G401 (cell line): ENCODE measurements at regions not wholly inside any gene's neighbourhood (a gene's known extent, or its start where the extent isn't known, plus 50 kb on each side); places are given as distances from the start of the nearest gene placed in this dataset.

Experiments
- DNase-seq: peaks from one replicate; pipeline ENCODE4 v3.0.0-alpha.2; 2015; ENCODE audit warnings: low spot score
- in situ Hi-C: cut with HindIII; loops from 2 replicates; pipeline ENCODE4 v1.10.0; 2016; ENCODE audit warnings: low sequenced_read_pairs, mixed read lengths

GRCh38 chr6:84442208-84442607, 214.8 kb upstream of the CEP162 start:
- in situ Hi-C loops: no loop called here

GRCh38 chr6:84441456-84441855, 214.0 kb upstream of the CEP162 start:
- DNase-seq: no peak
- in situ Hi-C loops: no loop called here

More at GRCh38 chr6:84442208-84442607, 214.8 kb upstream of the CEP162 start:
- no peak for DNase-seq

- no peak for DNase-seq
- in situ Hi-C loops: no loop called here
Observed at GRCh38 chr6:84434550-84434949, 207.1 kb upstream of the CEP162 start.

- in situ Hi-C loops: no loop called here
- DNase-seq: no peak
Observed at GRCh38 chr6:84432619-84433018, 205.2 kb upstream of the CEP162 start.

GRCh38 chr6:84428300-84428907, 201.0 kb upstream of the CEP162 start:
- peak; percentile 10 for DNase-seq
- in situ Hi-C loops: no loop called here

GRCh38 chr6:84425971-84426705, 198.7 kb upstream of the CEP162 start:
- no peak for DNase-seq
- in situ Hi-C loops: no loop called here

- in situ Hi-C loops: no loop called here
- no peak for DNase-seq
Observed at GRCh38 chr6:84424956-84425355, 197.5 kb upstream of the CEP162 start.

- in situ Hi-C loops: no loop called here
- no peak for DNase-seq
Observed at GRCh38 chr6:84422380-84422968, 195.0 kb upstream of the CEP162 start.

- no peak for DNase-seq
- in situ Hi-C loops: no loop called here
Observed at GRCh38 chr6:84421031-84421430, 193.6 kb upstream of the CEP162 start.

GRCh38 chr6:84417260-84417659, 189.8 kb upstream of the CEP162 start:
- no peak for DNase-seq

GRCh38 chr6:84416043-84416657, 188.7 kb upstream of the CEP162 start:
- in situ Hi-C loops: no loop called here
- no peak for DNase-seq

More at GRCh38 chr6:84417260-84417659, 189.8 kb upstream of the CEP162 start:
- in situ Hi-C loops: no loop called here

GRCh38 chr6:84415517-84415916, 188.1 kb upstream of the CEP162 start:
- in situ Hi-C loops: no loop called here
- no peak for DNase-seq

- DNase-seq: no peak
- in situ Hi-C loops: no loop called here
Observed at GRCh38 chr6:84415068-84415467, 187.6 kb upstream of the CEP162 start.

- in situ Hi-C loops: no loop called here
- DNase-seq: no peak
Observed at GRCh38 chr6:84414531-84414930, 187.1 kb upstream of the CEP162 start.

- in situ Hi-C loops: no loop called here
- DNase-seq: no peak
Observed at GRCh38 chr6:84411060-84411629, 183.7 kb upstream of the CEP162 start.

- no peak for DNase-seq
- in situ Hi-C loops: no loop called here
Observed at GRCh38 chr6:84409911-84410310, 182.5 kb upstream of the CEP162 start.

GRCh38 chr6:84408028-84408427, 180.6 kb upstream of the CEP162 start:
- in situ Hi-C loops: no loop called here
- DNase-seq: no peak

- in situ Hi-C loops: no loop called here
- DNase-seq: no peak
Observed at GRCh38 chr6:84403545-84403944, 176.1 kb upstream of the CEP162 start.

- in situ Hi-C loops: no loop called here
- no peak for DNase-seq
Observed at GRCh38 chr6:84399003-84399402, 171.6 kb upstream of the CEP162 start.

- DNase-seq: no peak
- in situ Hi-C loops: no loop called here
Observed at GRCh38 chr6:84392261-84392660, 164.8 kb upstream of the CEP162 start.
